GM13976 (cell line): ENCODE measurements at regions not wholly inside any gene's neighbourhood (a gene's known extent, or its start where the extent isn't known, plus 50 kb on each side); places are given as distances from the start of the nearest gene placed in this dataset.

ENCODE experiments used
- DNase-seq: peaks from one replicate; pipeline ENCODE4 v3.0.0; 2012; ENCODE audit warnings: low spot score
- CTCF ChIP-seq: IDR thresholded peaks from 2 replicates; pipeline ENCODE4 v1.5.1; 2012; ENCODE audit warnings: borderline replicate concordance, mild to moderate bottlenecking; ENCODE audit not compliant: insufficient read depth; ENCODE audit errors: extremely low read depth, missing control alignments, control extremely low read depth
- in situ Hi-C: fragments of 300-500 bp; cut with MboI; formaldehyde crosslinking; loops from one replicate; pipeline ENCODE4 v1.12.0; 2022; ENCODE audit warnings: low sequenced_read_pairs, mixed read lengths, inconsistent platforms; ENCODE audit not compliant: unreplicated experiment

DNA sequence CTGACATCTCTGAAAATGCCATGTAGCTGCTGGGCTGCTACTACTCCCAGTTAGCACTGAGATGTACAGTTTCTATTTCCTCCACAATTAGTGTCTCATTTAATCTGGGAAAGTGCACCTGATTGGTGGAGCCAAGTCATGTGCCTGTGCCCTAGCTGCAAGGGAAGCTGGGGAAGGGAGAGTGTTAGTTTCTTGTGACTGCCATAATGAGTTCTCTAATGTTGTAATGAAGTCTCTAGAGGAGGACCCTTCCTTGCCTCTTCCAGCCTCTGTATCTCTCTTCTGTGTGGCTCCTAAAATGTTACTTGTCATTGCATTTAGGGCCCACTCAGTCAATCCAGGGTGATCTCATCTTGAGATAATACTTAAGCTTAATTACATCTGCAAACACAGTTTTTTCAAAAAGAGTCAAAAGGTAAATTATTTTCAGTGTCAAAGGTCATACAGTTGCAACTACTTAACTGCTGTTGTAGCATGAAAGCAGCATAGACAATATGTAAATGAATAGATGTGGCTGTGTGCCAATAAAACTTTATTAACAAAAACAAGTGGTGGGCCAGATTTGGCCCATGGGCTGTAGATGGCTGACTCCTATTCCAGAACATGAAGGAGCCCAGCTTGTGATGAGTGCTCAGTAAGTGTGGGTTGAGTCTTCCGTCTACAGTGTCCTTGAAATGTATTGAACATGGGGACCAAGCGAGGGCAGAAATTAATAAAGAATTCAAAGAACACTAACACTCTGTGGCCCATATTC is 137.2 kb upstream of the MAP1LC3B2 start:
- DNase-seq = no peak

GRCh38 chr12:116423094-116423493 is 136.1 kb upstream of the MAP1LC3B2 start:
- in situ Hi-C loops = no loop called here
- TF ChIP-seq CTCF = no peak
- no peak for DNase-seq

More for the DNA sequence above, 137.2 kb upstream of the MAP1LC3B2 start:
- TF ChIP-seq CTCF = no peak
- in situ Hi-C loops = no loop called here

GRCh38 chr12:116425256-116426193 is 133.7 kb upstream of the MAP1LC3B2 start:
- DNase-seq = no peak
- no peak for TF ChIP-seq CTCF
- in situ Hi-C loops = no loop called here

GRCh38 chr12:116426391-116427136 is 132.6 kb upstream of the MAP1LC3B2 start:
- no peak for DNase-seq
- in situ Hi-C loops = no loop called here
- TF ChIP-seq CTCF = no peak

- in situ Hi-C loops = no loop called here
- no peak for DNase-seq
- TF ChIP-seq CTCF = no peak
These were observed 131.8 kb upstream of the MAP1LC3B2 start for GRCh38 chr12:116427200-116427930.
